Activated CD4-positive, alpha-beta T cell treated with anti-CD3 and anti-CD28 coated beads, Interleukin-2, Interleukin-6, amounts not matched to agents 100 ng/mL and 50 ng/mL, durations not matched to agents 16 hours and 8 hours (primary cell): ENCODE measurements at regions not wholly inside any gene's neighbourhood (a gene's known extent, or its start where the extent isn't known, plus 50 kb on each side); places are given as distances from the start of the nearest gene placed in this dataset.

Source experiments
- DNase-seq: peaks from one replicate; pipeline ENCODE4 v3.0.0-alpha.2; 2020

GRCh38 chr18:3360211-3360610 lies 89.8 kb upstream of the TGIF1 start:
- DNase-seq: no peak

DNA sequence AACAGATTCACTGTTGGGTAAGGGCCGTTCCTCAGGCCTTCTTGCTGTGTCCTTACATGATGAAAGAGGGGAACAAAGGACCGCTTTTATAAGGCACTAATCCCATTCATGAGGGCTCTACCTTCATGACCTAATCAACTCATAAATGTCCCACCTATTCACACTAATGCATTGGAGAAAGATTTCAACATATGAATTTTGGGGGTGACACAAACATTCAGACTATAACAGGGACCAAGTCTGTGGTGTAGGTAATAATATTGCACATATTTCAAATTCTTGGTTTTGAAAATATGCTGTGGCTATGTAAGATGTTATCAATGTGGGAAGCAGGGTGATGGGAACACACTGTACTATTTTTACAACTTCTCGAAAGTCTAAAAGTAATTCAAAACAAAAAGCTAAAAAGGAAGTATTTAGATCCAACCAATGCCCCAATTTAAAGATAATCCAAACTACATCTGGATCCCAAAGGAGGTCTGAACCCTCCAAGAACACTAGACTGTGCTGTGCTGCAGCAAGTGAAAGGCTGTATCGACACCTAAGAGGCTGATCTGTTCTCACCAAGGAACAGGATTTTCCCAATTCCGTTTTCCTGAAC lies 82.4 kb upstream of the TGIF1 start:
- DNase-seq: no peak

- no peak for DNase-seq
Measured at GRCh38 chr18:3368193-3368592, 81.8 kb upstream of the TGIF1 start.

- no peak for DNase-seq
Measured at GRCh38 chr18:3379685-3380084, 70.3 kb upstream of the TGIF1 start.

DNA sequence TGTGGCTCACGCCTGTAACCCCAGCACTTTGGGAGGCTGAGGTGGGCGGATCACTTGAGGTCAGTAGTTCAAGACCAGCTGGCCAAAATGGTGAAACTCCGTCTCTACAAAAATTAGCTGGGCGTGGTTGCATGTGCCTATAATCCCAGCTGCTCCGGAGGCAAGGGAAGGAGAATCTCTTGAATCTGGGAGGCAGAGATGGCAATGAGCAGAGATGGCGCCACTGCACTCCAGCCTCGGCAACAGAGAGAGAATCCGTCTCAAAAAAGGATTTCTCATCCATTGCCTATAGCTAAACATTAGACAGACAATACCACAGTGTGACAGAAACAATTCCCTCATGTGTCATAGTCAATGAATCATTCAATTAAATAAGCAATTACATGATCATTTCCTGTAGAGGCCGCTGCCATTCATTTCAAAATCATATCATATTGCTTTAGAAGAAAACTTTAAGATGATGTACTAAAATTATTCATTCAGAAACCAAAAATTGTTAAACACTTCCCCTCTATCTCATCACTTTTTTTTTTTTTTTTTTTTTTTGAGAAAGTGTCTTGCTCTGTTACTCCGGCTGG lies 69.5 kb upstream of the TGIF1 start:
- peak; percentile 68 for DNase-seq

- DNase-seq: no peak
Measured at GRCh38 chr18:3383381-3383915, 66.5 kb upstream of the TGIF1 start.

GRCh38 chr18:3384664-3385563 lies 65.1 kb upstream of the TGIF1 start:
- DNase-seq: no peak

- DNase-seq: no peak
Measured at GRCh38 chr18:3388323-3388722, 61.6 kb upstream of the TGIF1 start.

DNA sequence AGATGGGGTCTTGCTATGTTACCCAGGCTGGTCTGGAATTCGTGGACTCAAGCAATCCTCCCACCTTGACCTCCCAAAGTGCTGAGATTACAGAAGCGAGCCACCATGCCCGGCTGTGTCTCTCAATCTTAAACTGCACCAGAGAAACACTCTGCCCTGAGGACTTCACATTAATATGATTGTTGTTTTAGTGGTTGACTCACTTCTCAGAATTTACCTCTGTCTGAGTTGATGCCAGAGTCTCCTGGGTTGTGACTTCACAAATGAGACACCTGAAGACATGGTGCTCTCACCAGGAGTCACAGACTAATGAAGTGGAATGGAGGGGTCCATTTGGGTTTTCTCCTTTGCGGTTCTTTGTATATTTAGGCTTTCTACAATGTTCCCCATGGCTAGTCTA lies 61.0 kb upstream of the TGIF1 start:
- no peak for DNase-seq

DNA sequence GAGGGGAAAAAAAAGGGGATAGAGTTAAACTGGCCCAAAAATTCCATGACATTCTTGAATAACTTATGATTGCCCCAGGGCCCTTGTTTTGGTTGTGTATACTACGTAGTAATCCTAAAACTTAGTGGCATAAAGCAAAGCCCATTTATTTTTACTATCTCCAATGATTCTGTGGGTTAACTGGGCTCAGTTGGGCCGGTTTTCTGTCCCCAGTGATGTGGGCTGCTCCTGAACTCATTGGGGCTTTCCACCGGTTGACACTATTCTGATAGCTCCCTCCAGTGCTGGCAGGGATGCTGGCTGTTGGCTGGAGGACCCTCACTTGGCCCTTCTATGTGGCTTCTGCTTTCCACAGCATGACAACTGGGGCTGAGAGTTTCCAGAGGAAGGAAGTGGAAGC lies 60.0 kb upstream of the TGIF1 start:
- no peak for DNase-seq

DNA sequence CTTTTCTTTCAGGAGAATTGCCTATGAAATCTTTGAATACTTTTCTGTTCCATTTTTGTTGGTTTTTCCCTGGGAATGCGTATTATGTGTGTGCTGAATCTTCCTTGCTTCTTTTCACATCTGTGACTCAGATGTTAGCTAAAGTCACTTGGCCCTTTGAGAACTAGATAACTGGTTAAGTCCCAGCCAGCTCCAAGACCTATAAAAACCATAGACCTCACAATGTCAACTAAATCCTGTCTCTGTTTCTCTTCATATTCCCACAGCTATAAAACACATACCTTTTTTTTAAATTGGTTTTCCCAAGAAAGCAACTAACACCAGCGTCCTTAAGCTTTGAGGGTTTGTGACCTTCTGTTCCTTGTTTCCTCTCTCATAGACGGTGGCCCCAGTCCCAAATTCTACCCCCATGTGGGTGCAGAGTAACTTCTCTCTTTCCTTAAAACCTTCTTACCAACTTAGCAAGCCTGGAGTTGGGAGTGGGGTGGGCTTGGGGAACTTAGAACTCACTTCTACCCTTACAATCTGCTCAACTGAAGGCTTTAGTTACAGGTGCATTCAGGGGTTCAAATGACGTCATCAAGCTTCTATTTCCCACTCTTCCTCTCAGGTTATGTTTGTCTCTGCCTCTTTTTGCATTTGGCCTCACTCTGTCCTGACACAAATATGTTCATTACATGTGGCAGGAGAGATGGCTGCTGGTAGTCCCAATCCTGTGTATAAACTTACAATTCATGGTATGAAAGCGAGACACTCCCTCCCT lies 58.1 kb upstream of the TGIF1 start:
- DNase-seq: no peak

DNA sequence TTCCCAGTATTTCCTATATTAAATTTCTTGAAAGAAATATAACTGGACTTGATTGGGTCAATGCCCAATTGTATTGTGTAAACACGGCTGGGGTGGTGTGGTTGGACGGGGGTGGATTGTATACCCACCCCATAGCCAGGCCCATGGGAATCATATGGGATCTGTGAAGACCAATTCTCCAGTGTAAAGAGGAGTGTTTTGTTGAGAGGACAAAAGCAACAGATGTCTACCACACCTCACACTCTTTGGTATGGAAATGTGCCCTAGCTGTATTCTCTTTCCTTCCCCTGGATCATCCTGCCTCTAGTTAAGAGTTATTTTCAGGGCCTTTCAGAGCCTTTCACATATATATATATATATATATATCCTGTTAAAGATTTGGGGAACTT lies 57.5 kb upstream of the TGIF1 start:
- DNase-seq: no peak

- DNase-seq: no peak
Measured at GRCh38 chr18:3394648-3395047, 55.3 kb upstream of the TGIF1 start.

- no peak for DNase-seq
Measured at GRCh38 chr18:3395466-3395865, 54.5 kb upstream of the TGIF1 start.

DNA sequence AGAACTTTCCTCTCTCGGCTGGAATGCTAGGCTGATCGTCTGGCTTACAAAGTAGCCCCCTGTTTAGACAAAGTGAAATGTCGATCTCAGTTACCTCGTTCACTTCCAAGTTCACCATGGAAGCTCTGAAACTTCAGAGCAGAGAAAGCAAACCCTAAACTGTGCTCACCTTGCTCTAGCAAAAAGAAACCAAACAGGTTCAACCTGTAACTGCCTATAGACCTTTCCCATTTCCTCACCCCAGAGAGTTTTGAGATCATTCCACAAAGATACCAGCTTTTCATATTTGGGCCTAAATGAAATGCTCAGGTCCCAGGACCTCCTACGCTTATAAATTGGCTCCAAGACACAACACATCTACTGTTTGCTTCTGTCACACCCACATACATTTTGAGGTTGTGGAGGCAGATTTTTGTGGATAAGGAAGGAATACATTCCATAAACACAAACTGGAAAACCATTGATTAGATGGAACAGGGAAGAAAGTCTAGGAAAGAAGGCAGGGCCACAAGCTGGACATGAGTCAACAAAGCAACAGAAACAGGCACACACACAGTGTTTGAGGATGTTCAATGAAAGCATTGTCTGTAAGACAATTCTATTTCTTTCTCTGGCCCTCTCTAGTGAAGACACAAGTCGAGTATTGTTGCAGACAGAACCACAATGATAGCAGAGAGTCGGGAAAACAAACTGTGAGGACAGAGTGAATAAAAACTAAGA lies 52.8 kb upstream of the TGIF1 start:
- no peak for DNase-seq

DNA sequence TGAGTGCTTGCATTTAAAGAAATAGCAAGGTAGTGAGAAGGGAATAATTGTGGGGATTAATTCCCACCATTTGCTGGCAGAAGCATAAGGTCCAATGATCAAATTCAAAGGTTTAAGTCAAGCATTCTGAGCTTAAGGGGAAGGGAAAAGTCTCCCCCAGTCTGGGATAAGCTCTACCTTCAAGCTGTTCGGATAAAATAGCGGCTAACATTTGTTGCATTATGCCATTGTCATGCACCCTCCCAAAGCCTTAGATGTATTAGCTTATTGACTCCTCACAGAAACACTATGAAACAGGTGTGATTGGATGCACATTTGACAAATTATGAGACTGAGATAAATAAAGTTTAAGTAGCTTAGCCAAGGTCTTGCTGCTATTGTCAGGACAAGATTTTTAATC lies 52.2 kb upstream of the TGIF1 start:
- DNase-seq: no peak
